MCF 10A (cell line): ENCODE measurements at regions not wholly inside any gene's neighbourhood (a gene's known extent, or its start where the extent isn't known, plus 50 kb on each side); places are given as distances from the start of the nearest gene placed in this dataset.

Experiments used
- BruUV-seq: library from RNA; stranded (reverse); fragments of 400-500 nt; replicated peaks from 2 replicates; lab custom pipeline; 2021; lab: Mats Ljungman, UMichigan
- CTCF ChIA-PET: fragments of 300-600 bp; sonication (Branson Sonifier 250); formaldehyde crosslinking; extraction: SDS; loops from one replicate; lab custom pipeline; 2021; ENCODE audit warnings: antibody characterized with exemption, inconsistent platforms; lab: Yijun Ruan, JAX
- POLR2A ChIA-PET: fragments of 300-600, 350-650 bp; sonication (Branson Sonifier 250); formaldehyde crosslinking; extraction: SDS; loops from one replicate; lab custom pipeline; 2020; ENCODE audit warnings: antibody characterized with exemption, inconsistent platforms; lab: Yijun Ruan, JAX
- DNase-seq: peaks from one replicate; pipeline ENCODE4 v3.0.0-alpha.2; 2018; ENCODE audit not compliant: unreplicated experiment
- H3K27ac Mint-ChIP-seq: one replicate; pipeline ENCODE4 v1.8.0; 2022; ENCODE audit warnings: mild to moderate bottlenecking, low read depth, mixed read lengths; ENCODE audit not compliant: unreplicated experiment
- H3K27me3 Mint-ChIP-seq: one replicate; pipeline ENCODE4 v1.8.0; 2022; ENCODE audit warnings: mixed read lengths; ENCODE audit not compliant: insufficient read depth, unreplicated experiment
- H3K36me3 Mint-ChIP-seq: one replicate; pipeline ENCODE4 v1.8.0; 2022; ENCODE audit warnings: mild to moderate bottlenecking, moderate library complexity, mixed read lengths; ENCODE audit not compliant: insufficient read depth, unreplicated experiment
- H3K4me1 Mint-ChIP-seq: one replicate; pipeline ENCODE4 v1.8.0; 2022; ENCODE audit warnings: mixed read lengths; ENCODE audit not compliant: insufficient read depth, unreplicated experiment
- H3K4me3 Mint-ChIP-seq: one replicate; pipeline ENCODE4 v1.8.0; 2022; ENCODE audit warnings: mild to moderate bottlenecking, moderate library complexity, mixed read lengths; ENCODE audit not compliant: unreplicated experiment
- H3K9me3 Mint-ChIP-seq: one replicate; pipeline ENCODE4 v1.8.0; 2022; ENCODE audit warnings: mixed read lengths; ENCODE audit not compliant: unreplicated experiment
- CTCF ChIP-seq: fragments of 200-600 bp; IDR thresholded peaks from one replicate; pipeline ENCODE4 v1.8.0; 2022; ENCODE audit warnings: antibody characterized with exemption, mild to moderate bottlenecking; ENCODE audit not compliant: unreplicated experiment
- intact Hi-C: fragments of 100-400 bp; cut with micrococcal nuclease; formaldehyde crosslinking; loops from 2 replicates; pipeline ENCODE4 v1.14.1; 2022

- Mint-ChIP-seq H3K4me1 (peaks cover 12% of the 10 kb centered on the region), H3K27ac (no peak overlapping the region), H3K9me3 (no peaks in the 10 kb centered on the region), H3K36me3 (no peaks in the 10 kb centered on the region), H3K27me3 (no peaks in the 10 kb centered on the region), H3K4me3 (no peak overlapping the region)
- no TSS peak for BruUV-seq
- POLR2A ChIA-PET = no interaction called here
- intact Hi-C loops = no loop called here
- CTCF ChIA-PET = no interaction called here
- no peak for TF ChIP-seq CTCF
- DNase-seq = no peak
Measured at GRCh38 chr16:79403534-79403933, 197.0 kb downstream of the MAF start.

- Mint-ChIP-seq H3K9me3 (no peaks in the 10 kb centered on the region), H3K4me3 (no peak overlapping the region), H3K27ac (peak overlapping the region; percentile 77), H3K27me3 (no peaks in the 10 kb centered on the region), H3K36me3 (no peaks in the 10 kb centered on the region), H3K4me1 (peaks cover 12% of the 10 kb centered on the region)
- no peak for DNase-seq
- intact Hi-C loops = no loop called here
- POLR2A ChIA-PET = no interaction called here
- no TSS peak for BruUV-seq
- TF ChIP-seq CTCF = no peak
- CTCF ChIA-PET = interaction anchor here (0.6 kb wide), 1 partner anchor 203 kb away, joined by 3 read pairs; no protein-coding TSS in a partner anchor
Measured at GRCh38 chr16:79402920-79403319, 197.6 kb downstream of the MAF start.

GRCh38 chr16:79402356-79402755, 198.2 kb downstream of the MAF start:
- intact Hi-C loops = no loop called here
- no peak for TF ChIP-seq CTCF
- POLR2A ChIA-PET = no interaction called here
- Mint-ChIP-seq H3K27me3 (no peaks in the 10 kb centered on the region), H3K9me3 (no peaks in the 10 kb centered on the region), H3K4me3 (no peak overlapping the region), H3K36me3 (no peaks in the 10 kb centered on the region), H3K27ac (peak overlapping the region; percentile 77), H3K4me1 (peaks cover 12% of the 10 kb centered on the region)
- BruUV-seq = no TSS peak
- peak; percentile 81 for DNase-seq
- CTCF ChIA-PET = no interaction called here

- Mint-ChIP-seq H3K27me3 (no peaks in the 10 kb centered on the region), H3K4me1 (peaks cover 12% of the 10 kb centered on the region), H3K4me3 (no peak overlapping the region), H3K9me3 (no peaks in the 10 kb centered on the region), H3K36me3 (no peaks in the 10 kb centered on the region), H3K27ac (no peak overlapping the region)
- ChIA-PET CTCF (interaction anchor here (1.0 kb wide), 1 partner anchor 16 kb away, joined by 4 read pairs; no protein-coding TSS in a partner anchor), POLR2A (interaction anchor here (0.9 kb wide), 1 partner anchor 23 kb away, joined by 4 read pairs; no protein-coding TSS in a partner anchor)
- TF ChIP-seq CTCF = no peak
- no TSS peak for BruUV-seq
- DNase-seq = no peak
- intact Hi-C loops = no loop called here
Measured at GRCh38 chr16:79401782-79402181, 198.8 kb downstream of the MAF start.
